Thyroid gland (tissue), 4 donors: ENCODE measurements at regions not wholly inside any gene's neighbourhood (a gene's known extent, or its start where the extent isn't known, plus 50 kb on each side); places are given as distances from the start of the nearest gene placed in this dataset.

Source experiments
- CTCF ChIP-seq, 6 experiments: fragments of 200-600 bp in 3 of 6; fragments of 450-650 bp in 3 of 6; sonication (generic) in 3 of 6; IDR thresholded peaks; one replicate each; pipeline ENCODE4 v1.5.1; 2016 to 2019; ENCODE audit warnings: antibody characterized with exemption in 6 of 6, mild to moderate bottlenecking in 2 of 6, inconsistent platforms in 1 of 6, moderate library complexity in 1 of 6
- POLR2A ChIP-seq, 2 donors: fragments of 450-650 bp; IDR thresholded peaks; one replicate each; pipeline ENCODE4 v1.6.1; 2017; ENCODE audit warnings: antibody characterized with exemption in 2 of 2, mild to moderate bottlenecking in 2 of 2, moderate library complexity in 1 of 2

GRCh38 chrX:973010-973632, 239.3 kb downstream of the CRLF2 start:
- TF ChIP-seq CTCF (IDR thresholded peaks at IDR 0.05) (no peak), POLR2A (IDR thresholded peaks at IDR 0.05) (no peak)
